ENCODE measurements at regions not wholly inside any gene's neighbourhood (a gene's known extent, or its start where the extent isn't known, plus 50 kb on each side); places are given as distances from the start of the nearest gene placed in this dataset.

DNA sequence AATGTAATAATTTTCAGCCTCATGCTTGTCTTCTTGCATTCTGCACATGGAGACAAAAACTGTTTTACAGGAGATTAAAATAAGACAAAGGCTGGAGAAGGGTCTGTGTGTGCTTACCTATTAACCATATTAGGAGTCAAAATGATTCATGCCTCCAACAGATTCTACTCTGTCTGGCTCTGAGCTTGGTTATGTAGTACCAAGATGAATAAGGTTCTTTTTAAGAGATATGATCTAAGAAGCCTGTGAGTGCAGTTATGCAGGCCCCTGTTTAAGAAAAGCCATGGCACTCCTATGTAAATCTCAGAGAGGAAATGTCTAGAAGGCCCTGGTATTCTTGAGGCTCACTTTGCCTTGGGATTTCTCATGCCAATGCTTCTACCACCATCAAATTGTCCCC, 486.6 kb upstream of the CDH11 start:
- ATAC-seq, result no peak
- no peak for TF ChIP-seq POLR2A (IDR thresholded peaks at IDR 0.05)
- TF ChIP-seq, protein P1, sequence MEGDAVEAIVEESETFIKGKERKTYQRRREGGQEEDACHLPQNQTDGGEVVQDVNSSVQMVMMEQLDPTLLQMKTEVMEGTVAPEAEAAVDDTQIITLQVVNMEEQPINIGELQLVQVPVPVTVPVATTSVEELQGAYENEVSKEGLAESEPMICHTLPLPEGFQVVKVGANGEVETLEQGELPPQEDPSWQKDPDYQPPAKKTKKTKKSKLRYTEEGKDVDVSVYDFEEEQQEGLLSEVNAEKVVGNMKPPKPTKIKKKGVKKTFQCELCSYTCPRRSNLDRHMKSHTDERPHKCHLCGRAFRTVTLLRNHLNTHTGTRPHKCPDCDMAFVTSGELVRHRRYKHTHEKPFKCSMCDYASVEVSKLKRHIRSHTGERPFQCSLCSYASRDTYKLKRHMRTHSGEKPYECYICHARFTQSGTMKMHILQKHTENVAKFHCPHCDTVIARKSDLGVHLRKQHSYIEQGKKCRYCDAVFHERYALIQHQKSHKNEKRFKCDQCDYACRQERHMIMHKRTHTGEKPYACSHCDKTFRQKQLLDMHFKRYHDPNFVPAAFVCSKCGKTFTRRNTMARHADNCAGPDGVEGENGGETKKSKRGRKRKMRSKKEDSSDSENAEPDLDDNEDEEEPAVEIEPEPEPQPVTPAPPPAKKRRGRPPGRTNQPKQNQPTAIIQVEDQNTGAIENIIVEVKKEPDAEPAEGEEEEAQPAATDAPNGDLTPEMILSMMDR (IDR thresholded peaks at IDR 0.05), result no peak
- Histone ChIP-seq H3K27ac (no peak overlapping the region), H3K9me3 (no peaks in the 10 kb centered on the region), H3K36me3 (replicated peaks in 1 of 2; ENCODE audit: insufficient read depth in 1 of 2, low read depth in 2 of 2) (no peaks in the 10 kb centered on the region), H3K27me3 (no peaks in the 10 kb centered on the region), H3K4me3 (no peak overlapping the region), H3K4me1 (no peaks in the 10 kb centered on the region)
- intact Hi-C loops (cut with DNase I), result no loop called here
- no peak for DNase-seq

DNA sequence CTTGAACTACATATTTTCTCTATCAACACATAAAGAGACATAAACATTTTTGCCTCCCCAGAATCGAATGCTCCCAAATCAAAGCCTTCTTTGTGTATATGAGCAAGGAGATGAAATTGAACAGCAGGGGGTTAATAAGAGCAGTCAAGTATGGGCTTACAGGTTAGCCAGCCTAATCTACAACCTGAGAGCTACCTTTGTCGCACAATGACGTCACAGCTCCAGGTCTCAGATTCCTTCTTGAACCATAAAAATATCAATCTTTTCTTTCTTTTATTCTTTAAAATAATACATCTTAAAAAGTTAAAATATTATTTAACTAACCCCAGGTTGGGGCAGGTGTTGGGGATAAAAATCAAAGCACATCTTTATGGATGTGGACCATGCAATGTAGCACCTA, 482.9 kb upstream of the CDH11 start:
- DNase-seq (no peak), ATAC-seq (no peak)
- intact Hi-C loops (cut with DNase I), result no loop called here
- no peaks in the 10 kb centered on the region for H3K27me3 ChIP-seq
- no peak overlapping the region for H3K4me3 ChIP-seq
- TF ChIP-seq, protein P1 (IDR thresholded peaks at IDR 0.05), result no peak
- no peak for TF ChIP-seq POLR2A (IDR thresholded peaks at IDR 0.05)
- H3K4me1 ChIP-seq, result no peaks in the 10 kb centered on the region
- no peaks in the 10 kb centered on the region for H3K9me3 ChIP-seq
- WGBS, 2 donors, result 45 to 52% methylated on average over 3 of the region's 3 CpGs
- no peaks in the 10 kb centered on the region for H3K36me3 ChIP-seq (replicated peaks in 1 of 2; ENCODE audit: insufficient read depth in 1 of 2, low read depth in 2 of 2)
- H3K27ac ChIP-seq, result no peak overlapping the region

DNA sequence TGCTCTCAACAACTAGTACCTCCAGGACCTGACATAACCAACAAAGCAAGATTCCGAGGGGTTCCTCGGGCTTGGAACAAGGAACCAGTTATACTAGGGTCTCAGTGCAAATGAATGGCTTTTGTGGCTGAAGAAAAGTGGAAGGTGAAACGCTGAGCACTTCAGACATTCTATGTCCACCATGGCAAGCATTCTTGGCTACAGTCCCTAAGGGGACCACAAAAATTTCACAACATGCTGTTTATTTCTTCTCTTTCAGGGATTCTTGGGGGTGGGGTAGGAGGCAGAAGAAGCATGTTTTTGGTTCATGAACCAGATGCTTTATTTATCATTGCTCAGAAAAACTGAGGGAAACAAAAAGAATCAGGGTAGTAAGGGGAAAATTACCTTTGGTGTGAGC, 479.9 kb upstream of the CDH11 start:
- WGBS, 2 donors, result 64 to 75% methylated on average over 3 of the region's 3 CpGs
- TF ChIP-seq, protein P1 (IDR thresholded peaks at IDR 0.05), result no peak
- no peak for TF ChIP-seq POLR2A (IDR thresholded peaks at IDR 0.05)
- Histone ChIP-seq H3K27me3 (no peaks in the 10 kb centered on the region), H3K4me1 (no peaks in the 10 kb centered on the region), H3K27ac (no peak overlapping the region), H3K9me3 (no peaks in the 10 kb centered on the region), H3K4me3 (no peak overlapping the region), H3K36me3 (replicated peaks in 1 of 2; ENCODE audit: insufficient read depth in 1 of 2, low read depth in 2 of 2) (no peaks in the 10 kb centered on the region)
- DNase-seq, result no peak
- intact Hi-C loops (cut with DNase I), result no loop called here
- no peak for ATAC-seq

DNA sequence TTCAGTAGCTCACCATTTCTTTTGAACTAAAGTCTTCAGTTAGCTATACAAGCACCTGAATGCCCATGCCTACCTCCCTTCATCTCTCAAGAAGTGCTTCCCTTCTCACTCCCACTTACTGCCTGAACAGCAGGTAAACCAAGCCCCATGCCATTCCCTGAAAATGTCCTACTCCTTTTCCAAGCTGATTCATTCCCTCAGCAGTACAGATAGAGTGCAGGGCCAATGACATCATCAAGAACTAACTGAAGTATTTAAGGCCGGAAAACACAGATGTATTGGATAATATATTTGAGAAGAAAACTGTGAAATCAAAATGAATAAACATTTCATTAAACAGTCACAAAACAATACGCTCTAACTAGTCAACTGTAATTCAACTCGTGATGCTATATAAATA, 478.8 kb upstream of the CDH11 start:
- TF ChIP-seq POLR2A (IDR thresholded peaks at IDR 0.05), result no peak
- TF ChIP-seq, protein P1 (IDR thresholded peaks at IDR 0.05), result no peak
- no peak overlapping the region for H3K4me3 ChIP-seq
- intact Hi-C loops (cut with DNase I), result no loop called here
- no peak overlapping the region for H3K27ac ChIP-seq
- H3K4me1 ChIP-seq, result no peaks in the 10 kb centered on the region
- H3K9me3 ChIP-seq, result no peaks in the 10 kb centered on the region
- H3K27me3 ChIP-seq, result no peaks in the 10 kb centered on the region
- ATAC-seq (no peak), DNase-seq (no peak)
- no peaks in the 10 kb centered on the region for H3K36me3 ChIP-seq (replicated peaks in 1 of 2; ENCODE audit: insufficient read depth in 1 of 2, low read depth in 2 of 2)
- WGBS, 2 donors, result 53 to 55% methylated on average over 3 of the region's 3 CpGs

DNA sequence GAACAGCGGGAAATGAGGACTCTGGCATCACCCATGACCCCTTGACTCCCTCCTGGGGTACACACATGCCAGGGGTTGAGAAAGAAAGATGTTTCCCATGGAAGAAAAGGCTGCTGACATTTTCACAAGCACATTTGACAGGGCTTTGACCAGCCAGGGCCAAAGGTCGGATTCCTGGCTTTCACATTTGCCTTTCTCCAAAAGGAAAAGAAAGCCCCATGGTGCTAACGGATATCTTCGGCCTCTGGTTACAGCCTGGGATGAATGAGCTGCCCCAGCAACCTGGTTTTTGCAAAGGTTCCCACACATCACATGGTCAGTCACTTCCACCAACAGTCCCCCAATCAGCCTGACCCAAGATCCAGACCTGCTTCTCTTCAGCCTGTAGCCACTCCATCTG, 478.2 kb upstream of the CDH11 start:
- no peaks in the 10 kb centered on the region for H3K36me3 ChIP-seq (replicated peaks in 1 of 2; ENCODE audit: insufficient read depth in 1 of 2, low read depth in 2 of 2)
- 41 to 66% methylated on average over 4 of the region's 4 CpGs for WGBS, 2 donors
- intact Hi-C loops (cut with DNase I), result no loop called here

More for the DNA sequence above, 478.2 kb upstream of the CDH11 start:
- ATAC-seq, result no peak
- H3K4me1 ChIP-seq, result no peaks in the 10 kb centered on the region
- H3K4me3 ChIP-seq, result no peak overlapping the region
- DNase-seq, result no peak
- no peaks in the 10 kb centered on the region for H3K9me3 ChIP-seq
- H3K27ac ChIP-seq, result no peak overlapping the region
- TF ChIP-seq POLR2A (IDR thresholded peaks at IDR 0.05), result no peak
- TF ChIP-seq, protein P1 (IDR thresholded peaks at IDR 0.05), result no peak
- H3K27me3 ChIP-seq, result no peaks in the 10 kb centered on the region
